A204.1 (cell line): ENCODE measurements at regions not wholly inside any gene's neighbourhood (a gene's known extent, or its start where the extent isn't known, plus 50 kb on each side); places are given as distances from the start of the nearest gene placed in this dataset.

Experiments used
- FAIRE-seq: peaks from 2 replicates; lab custom pipeline; 2012; peaks lifted over from hg19 to GRCh38; lab: Jason Lieb, UNC

- no peak for FAIRE-seq
Observed at GRCh38 chr13:106433066-106433465, 102.4 kb downstream of the EFNB2 start.

GRCh38 chr13:106432636-106433035 is 102.8 kb downstream of the EFNB2 start:
- no peak for FAIRE-seq

GRCh38 chr13:106426909-106427308 is 108.6 kb downstream of the EFNB2 start:
- FAIRE-seq = no peak

DNA sequence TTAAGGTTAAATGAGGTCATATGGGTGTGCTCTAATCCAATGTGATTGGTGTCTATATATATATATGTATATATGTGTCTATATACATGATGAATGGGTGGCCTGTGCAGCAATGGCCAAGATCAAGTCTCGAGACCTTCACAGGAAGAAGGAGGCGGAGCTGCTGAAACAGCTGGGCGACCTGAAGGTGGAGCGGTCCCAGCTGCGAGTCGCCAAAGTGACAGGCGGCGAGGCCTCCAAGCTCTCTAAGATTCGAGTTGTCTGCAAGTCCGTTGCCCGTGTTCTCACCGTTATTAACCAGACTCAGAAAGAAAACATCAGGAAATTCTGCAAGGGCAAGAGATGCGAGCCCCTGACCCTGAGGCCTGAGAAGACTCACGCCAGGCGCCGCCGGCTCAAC is 109.8 kb downstream of the EFNB2 start:
- FAIRE-seq = no peak

- no peak for FAIRE-seq
Observed at GRCh38 chr13:106424805-106425204, 110.7 kb downstream of the EFNB2 start.

DNA sequence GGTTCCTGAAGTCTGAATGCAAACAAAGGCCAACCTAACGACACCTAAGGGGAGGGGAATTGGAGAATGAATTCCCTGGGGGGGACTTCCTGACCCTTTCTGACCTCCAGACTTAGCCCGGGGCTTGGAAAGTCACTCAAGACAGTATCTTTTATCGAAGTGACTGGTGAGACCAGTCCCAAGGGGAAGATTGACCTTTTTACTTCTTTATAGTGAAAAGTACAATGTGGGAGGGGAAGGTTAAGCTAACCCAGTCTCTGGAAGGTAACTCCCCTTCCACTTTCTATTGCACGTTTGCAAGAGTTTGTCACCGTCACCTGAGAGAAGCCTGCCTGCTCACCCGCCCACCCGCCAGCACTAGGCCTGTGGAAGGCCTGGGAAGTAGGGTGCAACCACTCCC is 111.9 kb downstream of the EFNB2 start:
- no peak for FAIRE-seq

GRCh38 chr13:106418556-106418955 is 116.9 kb downstream of the EFNB2 start:
- no peak for FAIRE-seq

DNA sequence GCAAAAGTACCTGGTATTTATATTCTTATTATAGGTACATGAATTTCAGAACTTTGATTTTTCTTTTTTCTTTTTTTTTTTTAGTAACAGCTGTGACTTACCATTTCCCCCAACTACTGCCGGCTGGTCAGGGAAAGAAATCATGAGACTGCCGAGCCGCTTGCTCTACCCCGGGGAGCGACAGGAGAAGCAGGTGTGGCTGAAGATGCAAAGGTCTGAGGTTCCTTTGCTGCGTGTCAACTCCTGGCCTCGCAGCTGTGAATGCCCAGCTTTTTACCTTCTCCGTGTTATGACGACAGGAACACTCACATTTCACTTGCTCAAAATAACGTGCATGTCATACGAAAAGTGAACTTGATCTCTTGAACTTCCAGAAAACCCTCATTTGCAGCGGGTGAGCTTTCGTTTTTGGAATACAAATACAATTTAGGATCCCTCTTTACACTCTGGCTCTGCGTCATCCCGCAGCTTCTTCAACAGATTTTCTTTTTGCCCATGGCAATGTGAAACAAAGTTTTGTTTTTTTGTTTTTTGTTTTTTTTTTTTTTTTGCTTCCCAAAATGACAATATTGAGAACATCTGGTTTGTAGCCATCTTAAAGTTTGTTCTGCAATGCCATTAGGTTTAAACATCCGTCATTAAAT is 117.9 kb downstream of the EFNB2 start:
- FAIRE-seq = no peak

GRCh38 chr13:106416645-106417044 is 118.8 kb downstream of the EFNB2 start:
- FAIRE-seq = no peak

- FAIRE-seq = no peak
Observed at GRCh38 chr13:106415971-106416370, 119.5 kb downstream of the EFNB2 start.

- FAIRE-seq = no peak
Observed at GRCh38 chr13:106415442-106415841, 120.0 kb downstream of the EFNB2 start.

DNA sequence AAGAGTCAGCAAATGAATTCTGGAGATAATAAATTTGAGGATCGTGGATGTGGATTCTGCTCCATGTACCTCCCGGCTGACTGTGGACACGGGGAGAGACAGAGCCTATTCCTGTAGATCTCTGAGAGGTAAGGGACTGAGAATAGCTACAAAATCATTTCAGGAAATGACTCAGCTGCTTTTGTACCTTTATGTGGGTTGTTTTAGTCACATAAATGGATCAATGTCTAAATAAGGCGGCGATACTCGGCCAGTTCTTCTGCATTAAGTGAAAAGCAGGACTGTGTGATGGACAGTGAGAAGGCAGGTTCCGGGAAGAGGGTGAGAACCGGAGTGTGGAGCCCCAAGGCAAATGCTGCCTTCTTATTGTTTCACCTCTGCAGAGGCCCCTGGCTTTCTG is 128.1 kb downstream of the EFNB2 start:
- no peak for FAIRE-seq

DNA sequence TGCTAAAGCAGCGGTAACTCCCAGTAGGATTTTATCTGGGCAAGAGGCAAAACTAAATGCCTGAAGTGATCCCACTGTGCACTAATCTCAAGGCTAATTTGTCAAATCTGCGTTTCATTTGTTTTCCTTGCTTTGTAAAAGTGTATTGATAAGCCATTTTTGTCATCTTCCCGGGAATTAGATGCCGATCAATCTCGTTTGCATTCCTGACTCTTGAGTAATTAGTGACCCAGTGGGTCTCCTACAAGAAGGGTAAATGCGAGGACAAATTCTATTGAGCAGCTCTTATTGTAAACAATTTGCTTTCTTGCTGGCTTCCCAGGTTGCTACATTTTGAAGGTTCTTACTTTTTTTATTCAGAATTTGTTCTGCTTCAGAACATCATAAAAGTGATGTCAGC is 129.7 kb downstream of the EFNB2 start:
- FAIRE-seq = no peak

DNA sequence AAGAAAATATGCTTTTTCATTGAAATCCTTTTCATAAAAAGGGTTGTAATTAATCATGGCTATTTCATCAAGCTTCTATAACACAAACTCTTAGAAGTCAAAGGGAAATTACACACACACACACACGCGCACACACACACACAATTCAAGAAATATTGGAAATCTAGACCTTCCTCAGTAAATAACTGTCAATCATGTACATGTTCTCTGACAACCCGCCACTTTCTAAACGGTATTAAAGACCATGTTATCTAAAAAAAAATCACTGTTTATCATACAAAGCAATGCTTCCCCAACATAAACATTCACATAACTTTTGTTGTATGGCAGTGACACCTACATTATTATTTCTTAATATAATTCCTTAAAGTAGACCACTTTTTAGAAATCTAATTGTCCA is 132.2 kb downstream of the EFNB2 start:
- FAIRE-seq = no peak

DNA sequence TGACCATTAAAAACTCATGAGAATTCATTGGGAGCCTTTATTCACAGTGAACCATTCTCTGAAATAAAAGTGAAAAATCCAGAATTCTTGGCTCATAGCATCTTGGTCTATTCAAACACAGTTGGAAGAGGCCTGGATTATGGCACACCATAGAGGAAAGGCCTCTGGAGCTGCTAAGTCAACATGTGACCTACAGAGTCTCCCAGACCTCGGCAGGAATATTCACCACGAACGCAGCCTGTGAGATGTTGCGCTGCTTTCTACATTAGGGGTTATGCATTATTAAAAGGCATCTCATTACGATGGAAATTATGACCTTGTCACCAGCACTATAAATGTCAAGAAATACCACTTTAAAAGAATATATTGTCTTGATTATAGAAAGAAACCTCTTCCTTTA is 132.6 kb downstream of the EFNB2 start:
- no peak for FAIRE-seq

GRCh38 chr13:106401081-106401480 is 134.4 kb downstream of the EFNB2 start:
- no peak for FAIRE-seq

DNA sequence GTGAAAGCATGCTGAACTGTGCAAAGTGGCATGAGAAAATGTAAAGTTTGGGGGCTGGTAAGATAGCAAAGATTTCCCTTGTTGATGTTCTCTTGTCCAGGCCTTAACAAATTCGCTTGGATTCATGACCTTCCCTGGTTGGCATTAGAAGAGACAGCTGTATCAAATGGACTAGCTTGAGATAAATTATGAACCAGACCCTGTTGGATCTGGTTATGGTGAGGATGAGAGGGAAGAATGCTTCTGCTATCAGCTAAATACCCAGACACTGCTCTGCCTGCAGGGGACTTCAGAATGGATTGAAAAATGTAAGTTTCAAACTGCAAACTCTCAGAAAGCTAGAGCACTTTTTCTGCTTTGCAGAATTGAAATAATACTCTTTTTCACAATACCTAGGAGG is 135.2 kb downstream of the EFNB2 start:
- FAIRE-seq = no peak

GRCh38 chr13:106398289-106398688 is 137.2 kb downstream of the EFNB2 start:
- no peak for FAIRE-seq

- FAIRE-seq = no peak
Observed at GRCh38 chr13:106393776-106394175, 141.7 kb downstream of the EFNB2 start.

GRCh38 chr13:106391681-106392080 is 143.8 kb downstream of the EFNB2 start:
- FAIRE-seq = no peak

GRCh38 chr13:106391271-106391670 is 144.2 kb downstream of the EFNB2 start:
- FAIRE-seq = no peak

DNA sequence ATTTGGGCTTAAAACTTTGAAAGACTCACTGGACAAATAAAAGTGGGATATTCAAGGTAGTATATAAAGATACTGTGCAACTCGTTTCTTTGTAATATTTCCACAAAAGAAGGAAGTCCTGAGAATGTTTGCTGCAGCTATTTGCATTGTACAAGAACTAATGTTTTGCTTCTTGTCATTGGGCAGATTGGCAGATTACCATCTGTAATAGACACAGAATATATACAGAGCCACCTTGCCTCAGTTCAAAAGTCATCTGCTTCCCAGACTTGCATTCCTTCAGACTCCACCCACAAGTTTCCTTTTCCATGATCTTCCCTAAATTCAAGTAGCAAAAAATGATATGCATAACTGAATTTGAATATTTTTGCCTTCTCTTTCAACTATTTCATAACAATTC is 145.1 kb downstream of the EFNB2 start:
- FAIRE-seq = no peak

GRCh38 chr13:106385654-106386053 is 149.8 kb downstream of the EFNB2 start:
- no peak for FAIRE-seq

- no peak for FAIRE-seq
Observed at GRCh38 chr13:106384516-106384915, 150.9 kb downstream of the EFNB2 start.

DNA sequence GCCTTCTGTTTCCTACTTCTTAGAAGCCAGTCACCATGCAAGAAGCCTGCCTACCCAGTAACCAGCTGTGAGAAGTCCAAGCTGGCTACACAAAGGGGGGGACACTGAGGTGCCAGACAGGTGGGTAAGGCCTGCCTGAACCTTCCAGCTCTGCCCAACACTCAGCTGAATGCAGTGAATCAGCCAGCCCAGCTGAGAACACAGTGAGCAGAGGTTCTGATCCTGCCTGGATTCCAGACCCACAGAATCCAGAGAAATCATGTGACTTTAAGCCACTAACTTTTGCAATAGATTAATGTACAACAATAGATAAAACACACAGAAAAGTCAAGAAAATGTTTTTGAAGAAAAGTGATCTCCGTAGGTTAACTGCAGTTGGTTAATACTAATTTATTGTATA is 151.7 kb downstream of the EFNB2 start:
- no peak for FAIRE-seq
